ENCODE measurements at regions not wholly inside any gene's neighbourhood (a gene's known extent, or its start where the extent isn't known, plus 50 kb on each side); places are given as distances from the start of the nearest gene placed in this dataset.

DNA sequence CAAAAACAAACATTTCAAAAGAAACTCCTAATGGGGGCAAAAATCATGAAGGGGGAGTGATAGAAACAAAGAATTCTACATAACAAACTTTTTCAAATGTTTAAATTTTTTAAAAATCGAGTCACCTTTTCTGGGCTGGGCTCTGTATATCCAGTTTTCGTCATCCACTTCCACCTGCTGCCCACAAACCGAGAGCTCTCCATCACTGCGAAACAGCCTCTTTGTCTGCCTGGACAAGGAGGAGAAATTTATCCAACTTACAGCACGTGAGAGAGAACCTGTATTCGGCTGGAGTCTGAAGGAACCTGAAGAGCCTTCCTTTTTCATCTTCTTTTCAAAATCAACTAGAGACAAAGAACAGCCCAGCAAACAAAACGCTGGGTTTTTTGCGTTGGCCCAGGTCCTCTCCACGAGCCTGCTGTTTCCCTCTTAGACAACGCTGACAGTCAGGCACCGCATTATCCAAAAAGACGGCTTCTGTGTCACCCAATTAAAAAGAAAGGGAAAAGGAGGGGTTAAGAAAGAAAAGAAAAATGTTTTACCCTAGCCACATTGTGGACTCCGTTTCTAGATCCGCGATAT lies 72.4 kb upstream of the NHSL1 start:
- TF ChIP-seq, protein P1, sequence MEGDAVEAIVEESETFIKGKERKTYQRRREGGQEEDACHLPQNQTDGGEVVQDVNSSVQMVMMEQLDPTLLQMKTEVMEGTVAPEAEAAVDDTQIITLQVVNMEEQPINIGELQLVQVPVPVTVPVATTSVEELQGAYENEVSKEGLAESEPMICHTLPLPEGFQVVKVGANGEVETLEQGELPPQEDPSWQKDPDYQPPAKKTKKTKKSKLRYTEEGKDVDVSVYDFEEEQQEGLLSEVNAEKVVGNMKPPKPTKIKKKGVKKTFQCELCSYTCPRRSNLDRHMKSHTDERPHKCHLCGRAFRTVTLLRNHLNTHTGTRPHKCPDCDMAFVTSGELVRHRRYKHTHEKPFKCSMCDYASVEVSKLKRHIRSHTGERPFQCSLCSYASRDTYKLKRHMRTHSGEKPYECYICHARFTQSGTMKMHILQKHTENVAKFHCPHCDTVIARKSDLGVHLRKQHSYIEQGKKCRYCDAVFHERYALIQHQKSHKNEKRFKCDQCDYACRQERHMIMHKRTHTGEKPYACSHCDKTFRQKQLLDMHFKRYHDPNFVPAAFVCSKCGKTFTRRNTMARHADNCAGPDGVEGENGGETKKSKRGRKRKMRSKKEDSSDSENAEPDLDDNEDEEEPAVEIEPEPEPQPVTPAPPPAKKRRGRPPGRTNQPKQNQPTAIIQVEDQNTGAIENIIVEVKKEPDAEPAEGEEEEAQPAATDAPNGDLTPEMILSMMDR (IDR thresholded peaks at IDR 0.05; ENCODE audit: borderline replicate concordance, extremely low read depth, low read length, poor library complexity, severe bottlenecking), result no peak
- TF ChIP-seq EZH2 (IDR thresholded peaks at IDR 0.05; ENCODE audit: borderline replicate concordance, low read depth, low read length, severe bottlenecking), result no peak

Data from DND-41 (cell line).